HG03175 (cell line): ENCODE measurements at regions not wholly inside any gene's neighbourhood (a gene's known extent, or its start where the extent isn't known, plus 50 kb on each side); places are given as distances from the start of the nearest gene placed in this dataset.

Experiments used
- ATAC-seq: cut with Tn5 transposase; IDR thresholded peaks from one replicate; pipeline ENCODE4 v1.9.1; 2021; ENCODE audit warnings: mild to moderate bottlenecking, moderate library complexity; ENCODE audit not compliant: unreplicated experiment

- no peak for ATAC-seq
Observed at GRCh38 chr5:31049936-31050704, 143.4 kb upstream of the CDH6 start.

DNA sequence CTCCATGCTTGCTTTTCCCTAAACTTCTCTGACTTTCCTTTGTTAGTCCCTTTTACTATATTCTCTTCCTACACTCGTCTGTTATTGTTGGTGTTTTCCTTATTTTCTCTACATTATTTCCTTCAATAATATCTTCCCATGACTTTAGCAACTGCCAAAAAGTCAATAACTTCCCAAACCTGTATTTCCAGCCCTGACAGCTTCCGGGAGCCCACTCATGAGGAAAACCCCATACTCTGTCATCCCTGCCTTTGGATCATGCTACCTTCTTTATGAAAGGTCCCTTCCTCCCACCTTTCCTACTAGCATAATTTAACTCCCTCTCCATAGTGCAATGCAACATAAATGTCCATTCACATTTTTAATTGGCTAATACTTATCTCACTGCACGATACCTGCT, 144.0 kb upstream of the CDH6 start:
- ATAC-seq = no peak

DNA sequence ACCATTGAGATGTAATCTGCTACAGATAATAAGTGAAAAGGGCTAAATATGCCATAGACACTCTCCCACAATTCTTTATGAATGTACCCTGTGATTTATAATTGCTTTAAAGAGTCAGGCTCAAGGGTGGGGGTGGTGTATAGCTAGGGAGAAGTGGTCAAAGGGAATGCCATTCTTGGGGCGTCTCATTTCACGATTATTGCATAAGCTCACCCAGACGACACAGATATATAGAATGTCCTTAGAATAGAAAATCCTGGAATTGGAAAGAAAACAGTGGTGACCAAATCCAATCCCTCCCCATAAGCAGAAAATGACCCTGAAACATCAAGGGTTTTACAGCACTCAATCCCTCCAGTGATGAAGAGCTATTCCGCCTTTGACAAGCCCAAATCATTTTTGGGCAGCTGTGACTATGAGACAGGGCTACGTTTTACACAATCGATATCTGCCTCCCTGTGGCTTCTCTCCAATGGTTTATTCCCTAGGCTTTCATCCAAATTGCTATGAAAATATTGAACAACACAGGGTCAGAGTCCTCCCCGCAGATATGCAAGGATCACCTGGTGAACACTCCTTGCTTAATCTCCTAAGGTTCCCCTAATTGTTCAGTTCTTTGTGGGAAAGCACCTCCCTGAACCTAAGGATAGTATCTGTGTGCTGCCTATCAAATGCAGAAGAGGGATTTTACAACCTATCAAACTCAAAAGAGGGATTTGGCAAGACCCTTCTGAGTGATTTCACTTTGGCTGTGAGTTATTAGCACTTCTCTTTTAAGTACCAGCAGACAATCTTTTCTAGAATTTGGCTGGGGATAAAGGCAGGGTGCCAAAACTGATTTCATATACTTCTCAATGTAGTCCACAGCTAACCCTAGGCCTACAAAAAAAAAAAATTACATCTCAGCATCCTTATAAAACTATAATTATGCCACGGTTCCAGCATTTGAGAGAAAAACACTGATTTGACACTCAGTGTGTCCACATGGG, 144.9 kb upstream of the CDH6 start:
- no peak for ATAC-seq

- no peak for ATAC-seq
Observed at GRCh38 chr5:31047621-31048020, 145.9 kb upstream of the CDH6 start.

DNA sequence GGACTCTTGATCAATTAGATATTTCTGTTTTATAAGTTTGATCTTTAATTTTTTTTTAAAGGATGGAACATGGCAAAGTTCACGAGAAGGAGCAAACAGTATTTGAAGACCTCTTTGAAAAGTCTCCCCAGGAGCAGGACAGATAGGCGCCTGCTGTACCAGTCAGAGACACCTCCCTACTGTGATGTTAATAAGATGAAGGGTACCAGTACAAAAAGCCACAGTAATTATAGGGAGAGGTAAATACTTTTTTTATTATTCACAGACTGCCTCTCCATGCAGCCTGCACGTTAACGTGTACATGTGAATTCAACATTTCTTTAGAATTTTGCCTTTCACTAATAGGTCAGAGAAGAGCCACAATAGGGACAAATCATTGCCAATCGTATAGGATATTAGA, 146.5 kb upstream of the CDH6 start:
- ATAC-seq = no peak

DNA sequence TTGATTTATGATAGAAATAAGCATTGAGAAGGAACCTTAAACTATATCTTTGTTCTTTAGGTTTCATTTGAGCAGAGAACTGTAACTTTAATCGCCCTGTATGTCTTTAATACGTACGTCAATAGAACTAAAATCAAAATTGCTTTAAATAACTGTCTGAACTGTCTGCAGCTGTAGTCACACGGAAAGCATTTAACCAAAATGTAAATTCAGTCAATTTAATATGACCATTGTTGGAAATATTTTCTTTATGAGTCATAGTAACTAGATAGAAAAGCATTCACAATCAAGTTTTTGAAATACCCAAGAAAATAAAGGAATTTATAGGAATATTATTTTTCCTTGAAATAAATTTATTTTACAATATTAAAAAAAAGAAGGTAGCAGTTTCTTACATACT, 157.1 kb upstream of the CDH6 start:
- no peak for ATAC-seq

DNA sequence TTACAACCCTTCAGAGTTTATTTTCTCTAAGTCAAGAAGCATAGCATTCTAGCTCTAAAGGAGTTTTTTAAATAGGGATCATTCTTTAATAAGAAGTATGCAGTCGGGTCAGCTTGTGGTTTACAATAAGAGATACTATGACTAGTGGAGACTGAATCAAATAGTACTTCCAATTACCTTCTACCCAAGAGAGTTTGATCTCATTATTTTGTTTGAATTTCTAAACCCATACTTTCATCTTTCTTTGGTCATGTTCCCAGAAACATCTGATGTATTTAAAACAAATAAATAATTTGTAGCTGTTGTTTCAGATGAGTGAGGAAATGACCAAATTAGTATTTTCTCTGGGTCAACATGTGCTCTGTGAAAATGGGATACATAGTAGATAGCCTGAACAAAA, 160.2 kb upstream of the CDH6 start:
- no peak for ATAC-seq

DNA sequence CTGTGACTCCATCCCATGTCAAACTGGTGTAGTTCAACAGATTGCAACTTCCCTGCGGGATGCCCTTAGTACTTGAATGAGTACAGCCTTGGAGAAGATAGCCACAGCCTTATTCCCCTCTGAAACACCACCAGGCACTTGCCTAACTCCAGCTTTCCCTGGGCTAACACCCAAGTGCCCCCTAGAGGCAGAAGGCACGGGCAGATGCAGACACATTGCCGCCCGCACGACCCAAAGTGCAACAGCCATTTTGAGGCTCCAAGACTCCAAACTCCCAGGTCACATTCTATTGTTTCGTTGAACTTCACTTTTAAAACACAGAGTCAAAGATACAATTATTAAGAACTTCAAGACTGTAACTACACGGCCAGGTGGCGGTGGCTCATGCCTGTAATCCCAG, 163.6 kb upstream of the CDH6 start:
- ATAC-seq = no peak

DNA sequence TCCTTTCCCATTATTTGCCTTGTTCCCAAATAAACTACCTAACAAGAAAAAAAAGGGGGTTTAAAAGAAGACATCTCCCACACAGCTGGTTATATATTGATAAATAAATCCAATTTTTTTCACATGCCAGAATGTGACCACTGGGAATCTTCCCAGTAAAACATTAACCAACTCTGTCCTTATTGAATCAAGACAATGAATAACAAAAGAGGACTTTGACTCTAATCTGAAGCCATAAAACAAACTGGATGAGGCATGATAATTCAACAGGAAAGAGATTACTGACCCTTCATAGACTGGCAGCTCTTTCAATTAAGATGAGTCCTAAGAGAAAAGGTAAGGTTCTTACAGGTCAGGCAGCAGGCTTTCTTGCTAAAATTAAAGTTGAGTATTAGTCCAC, 165.8 kb upstream of the CDH6 start:
- ATAC-seq = no peak

DNA sequence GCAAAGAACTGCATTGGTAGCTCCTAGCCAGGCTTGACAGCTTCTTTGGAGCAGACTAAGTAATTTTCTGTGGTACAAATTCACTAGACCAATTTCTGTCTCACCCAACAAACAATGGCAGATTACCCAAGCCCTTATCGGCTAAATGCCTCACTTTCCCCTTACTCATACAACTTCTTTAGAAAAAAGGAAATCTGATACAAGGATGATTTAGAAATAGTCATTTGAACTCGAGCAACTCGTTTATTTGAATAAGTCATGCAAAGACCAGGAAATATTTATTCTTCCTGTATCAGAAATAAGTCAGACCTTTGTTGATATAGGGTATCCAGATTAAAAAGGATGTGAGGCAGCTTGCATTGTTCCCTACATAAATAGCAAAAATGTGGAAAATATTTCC, 170.4 kb upstream of the CDH6 start:
- no peak for ATAC-seq

GRCh38 chr5:31021181-31021624, 172.3 kb upstream of the CDH6 start:
- no peak for ATAC-seq

- no peak for ATAC-seq
Observed at GRCh38 chr5:31008231-31008630, 185.3 kb upstream of the CDH6 start.

DNA sequence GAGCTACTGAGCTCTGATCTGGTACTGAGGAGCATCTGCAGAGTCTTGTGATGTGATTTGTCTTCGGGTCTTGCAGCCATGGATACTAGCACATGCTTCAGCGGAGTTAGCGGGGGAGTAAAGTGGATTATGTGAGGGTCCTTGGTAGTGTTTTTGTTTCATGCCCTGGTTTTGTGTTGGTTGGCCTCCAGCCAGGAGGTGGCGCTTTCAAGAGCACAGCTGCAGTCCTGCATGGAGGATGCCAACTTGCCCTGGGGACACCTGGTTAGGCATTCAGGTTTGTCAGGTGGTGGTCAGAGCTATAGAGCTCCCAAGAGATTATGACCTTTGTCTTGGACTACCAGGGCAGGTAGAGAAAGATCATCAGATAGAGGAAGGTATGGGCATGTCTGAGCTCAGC, 185.8 kb upstream of the CDH6 start:
- ATAC-seq = no peak

- no peak for ATAC-seq
Observed at GRCh38 chr5:31000287-31000686, 193.2 kb upstream of the CDH6 start.

DNA sequence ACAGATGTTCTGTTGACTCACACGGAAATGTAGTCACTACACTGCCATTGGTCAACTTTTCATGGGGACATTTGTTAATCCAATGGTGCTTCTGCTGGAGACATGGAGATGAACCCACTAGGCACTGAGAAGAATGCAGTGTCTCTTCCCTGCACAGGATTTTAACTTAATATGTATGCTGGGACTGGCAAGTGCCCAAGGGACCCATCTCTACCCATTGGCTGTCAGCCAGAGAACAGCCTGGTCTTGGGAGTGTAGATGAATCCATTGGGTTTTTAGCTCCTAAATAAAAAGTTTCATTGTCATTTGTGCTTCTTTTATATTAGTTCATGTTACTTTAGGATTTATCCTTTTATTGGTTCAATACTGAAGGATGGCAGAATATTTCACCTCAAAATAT, 195.8 kb upstream of the CDH6 start:
- no peak for ATAC-seq

DNA sequence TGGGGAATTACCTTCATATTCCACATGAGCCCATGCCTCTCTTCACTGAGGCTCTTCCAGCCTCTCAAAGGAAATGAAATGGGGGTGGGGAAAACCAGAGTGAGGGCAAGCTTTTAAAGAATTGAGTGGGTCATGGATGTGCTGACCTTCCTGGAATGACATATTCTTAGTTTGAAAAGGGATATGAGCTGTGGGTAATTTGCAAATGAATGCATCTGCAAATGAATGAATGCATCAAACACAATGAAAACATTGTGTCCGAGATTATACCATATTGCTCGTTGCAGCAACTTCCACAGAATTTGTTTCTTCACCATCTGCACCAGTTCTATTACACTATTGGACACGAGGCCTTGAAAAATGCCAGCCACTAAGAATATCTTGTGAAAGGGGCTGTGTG, 198.6 kb upstream of the CDH6 start:
- no peak for ATAC-seq

DNA sequence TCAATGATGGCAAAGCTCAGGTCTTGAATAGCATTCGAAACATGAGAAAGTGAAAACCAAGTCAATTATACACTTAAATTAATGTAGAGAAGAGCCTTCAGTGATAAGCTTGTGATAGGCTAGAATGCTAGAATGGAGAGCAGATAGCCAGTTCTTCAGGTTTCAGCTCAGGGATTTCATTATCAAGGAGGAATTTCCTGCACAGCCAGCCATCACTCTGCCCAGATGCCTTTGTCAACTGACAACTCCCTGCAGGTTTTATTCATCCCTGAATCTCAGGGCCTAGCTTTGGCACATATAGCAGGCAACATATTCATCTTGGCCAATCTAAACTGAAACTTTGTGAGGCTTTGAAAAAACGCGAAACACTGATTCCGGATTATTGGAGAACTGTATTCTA, 199.3 kb upstream of the CDH6 start:
- ATAC-seq = no peak

DNA sequence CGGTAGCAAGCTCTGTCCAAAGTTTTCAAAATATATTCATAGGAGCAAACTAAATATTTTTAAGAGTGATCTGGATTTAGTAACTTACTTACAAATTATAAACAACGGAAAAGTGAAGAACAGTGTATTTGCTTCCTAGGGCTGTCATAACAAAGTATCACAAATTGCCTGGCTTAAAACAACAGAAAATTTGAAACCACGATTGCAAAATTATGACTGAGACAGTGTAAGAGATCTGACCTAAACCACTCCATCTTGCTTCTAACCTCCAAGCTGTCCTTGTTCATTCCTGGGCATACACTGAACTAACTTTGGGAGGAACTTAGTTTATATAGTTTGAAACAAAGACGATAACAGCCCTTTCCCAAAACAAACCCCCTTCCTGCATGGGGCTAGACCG, 202.0 kb upstream of the CDH6 start:
- no peak for ATAC-seq

- no peak for ATAC-seq
Observed at GRCh38 chr5:30981576-30981975, 211.9 kb upstream of the CDH6 start.

DNA sequence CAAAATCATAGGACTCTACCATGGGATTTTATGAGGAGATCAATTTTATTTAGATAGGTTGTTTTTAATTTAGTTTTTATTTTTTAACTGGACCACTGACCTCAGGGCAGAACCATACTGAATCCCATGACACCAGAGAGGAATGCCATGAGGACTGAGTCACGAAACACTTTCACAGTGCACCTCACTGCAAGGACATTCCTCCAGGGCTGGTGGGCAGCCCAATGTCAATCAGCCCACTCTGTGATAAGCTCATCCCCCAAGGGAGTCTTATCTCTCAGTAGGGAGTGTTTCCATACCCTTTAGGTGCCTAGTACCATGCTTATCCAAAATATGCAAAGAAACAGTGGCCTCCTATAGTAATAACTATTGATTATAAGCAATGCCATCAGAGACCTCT, 224.5 kb upstream of the CDH6 start:
- no peak for ATAC-seq

DNA sequence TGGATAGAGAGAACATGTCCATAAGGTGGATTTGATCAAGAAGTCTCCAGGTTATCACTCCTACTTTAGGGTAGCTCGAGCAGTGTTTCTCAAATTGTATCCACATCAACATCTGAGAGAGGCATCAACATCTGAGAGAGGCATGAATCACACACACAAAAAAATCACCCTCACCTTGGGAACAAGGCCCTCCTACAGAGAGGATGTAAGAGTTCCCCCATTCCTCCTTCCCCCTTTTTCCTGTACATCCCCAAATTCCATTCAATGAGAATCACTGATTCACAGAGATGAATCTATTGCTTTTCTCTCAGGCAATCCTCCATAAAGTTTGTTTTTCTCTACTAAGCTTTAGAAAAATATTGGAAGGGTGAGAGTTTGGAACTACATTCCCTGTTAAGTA, 233.4 kb upstream of the CDH6 start:
- no peak for ATAC-seq

DNA sequence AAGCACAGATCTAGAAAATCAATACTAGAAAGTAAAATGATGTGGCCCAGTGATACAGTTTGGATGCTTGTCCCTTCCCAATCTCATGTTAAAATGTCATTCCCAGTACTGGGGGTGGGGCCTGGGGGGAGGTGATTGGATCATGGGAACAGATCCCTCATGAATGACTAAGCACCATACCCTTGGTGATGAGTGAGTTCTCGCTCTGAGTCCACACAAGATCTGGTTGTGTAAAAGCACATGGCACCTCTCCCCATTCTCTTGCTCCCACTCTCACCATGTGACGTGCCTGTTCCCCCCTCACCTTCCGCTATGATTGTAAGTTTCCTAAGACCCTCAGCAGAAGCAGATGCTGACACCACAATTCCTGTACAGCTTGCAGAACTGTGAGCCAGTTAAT, 234.2 kb upstream of the CDH6 start:
- ATAC-seq = no peak
